Liver (tissue), 8 donors: ENCODE measurements at regions not wholly inside any gene's neighbourhood (a gene's known extent, or its start where the extent isn't known, plus 50 kb on each side); places are given as distances from the start of the nearest gene placed in this dataset.

Experiments used
- DNase-seq: peaks from one replicate; pipeline ENCODE4 v3.0.0-alpha.2; 2017; ENCODE audit warnings: low spot score
- H3K27ac ChIP-seq, 2 donors: one replicate each; pipeline ENCODE4 v1.7.0; 2013; ENCODE audit warnings: inconsistent platforms in 2 of 2, low read length in 2 of 2, control low read depth in 1 of 2, low read depth in 1 of 2, mild to moderate bottlenecking in 1 of 2
- H3K27me3 ChIP-seq, 4 donors: one replicate each; pipeline versions ENCODE4 v1.6.1 to v1.7.0; 2013; ENCODE audit warnings: low read length in 3 of 4, inconsistent platforms in 1 of 4, mild to moderate bottlenecking in 1 of 4, moderate library complexity in 1 of 4; ENCODE audit not compliant: control insufficient read depth in 4 of 4, insufficient read depth in 4 of 4
- H3K36me3 ChIP-seq, 4 donors: one replicate each; pipeline versions ENCODE4 v1.6.1 to v1.7.0; 2013; ENCODE audit warnings: low read length in 3 of 4, mild to moderate bottlenecking in 3 of 4, low read depth in 1 of 4, moderate library complexity in 1 of 4; ENCODE audit not compliant: control insufficient read depth in 4 of 4, insufficient read depth in 3 of 4
- H3K4me1 ChIP-seq, 4 donors: one replicate each; pipeline versions ENCODE4 v1.6.1 to v1.7.0; 2013; ENCODE audit warnings: low read length in 3 of 4, mild to moderate bottlenecking in 3 of 4, moderate library complexity in 1 of 4; ENCODE audit not compliant: control insufficient read depth in 4 of 4, insufficient read depth in 4 of 4
- H3K4me3 ChIP-seq, 3 donors: one replicate each; pipeline versions ENCODE4 v1.6.1 to v1.7.0; 2013; ENCODE audit warnings: low read length in 3 of 3, control low read depth in 1 of 3, low read depth in 1 of 3, mild to moderate bottlenecking in 1 of 3
- H3K9ac ChIP-seq, 2 donors: one replicate each; pipeline ENCODE4 v1.7.0; 2013; ENCODE audit warnings: low read length in 2 of 2, mild to moderate bottlenecking in 2 of 2, moderate library complexity in 2 of 2, control low read depth in 1 of 2, low read depth in 1 of 2
- H3K9me3 ChIP-seq, 4 donors: one replicate each; pipeline versions ENCODE4 v1.6.1 to v1.7.0; 2013; ENCODE audit warnings: low read length in 3 of 4; ENCODE audit not compliant: control insufficient read depth in 4 of 4
- EGR1 ChIP-seq, 2 donors: IDR thresholded peaks; 2 replicates each; pipeline ENCODE4 v1.6.1; 2016 to 2018; ENCODE audit warnings: antibody characterized with exemption in 2 of 2, low read depth in 2 of 2
- FOXA1 ChIP-seq: IDR thresholded peaks from 2 replicates; pipeline ENCODE4 v1.6.1; 2016; ENCODE audit warnings: antibody characterized with exemption
- FOXA2 ChIP-seq: IDR thresholded peaks from 2 replicates; pipeline ENCODE4 v1.6.1; 2016; ENCODE audit warnings: antibody characterized with exemption
- GABPA ChIP-seq, 2 donors: IDR thresholded peaks in 1 of 2; conservative IDR thresholded peaks in 1 of 2; 2 replicates each; pipeline ENCODE4 v1.6.1; 2016; ENCODE audit warnings: antibody characterized with exemption in 2 of 2, mild to moderate bottlenecking in 1 of 2, moderate library complexity in 1 of 2
- HNF4A ChIP-seq, 2 donors: conservative IDR thresholded peaks; 2 replicates each; pipeline ENCODE4 v1.6.1; 2016; ENCODE audit warnings: antibody characterized with exemption in 2 of 2, mild to moderate bottlenecking in 2 of 2
- HNF4G ChIP-seq: IDR thresholded peaks from 2 replicates; pipeline ENCODE4 v1.6.1; 2016; ENCODE audit warnings: antibody characterized with exemption
- JUND ChIP-seq, 2 donors: IDR thresholded peaks; 2 replicates each; pipeline ENCODE4 v1.6.1; 2016; ENCODE audit warnings: antibody characterized with exemption in 2 of 2
- MAX ChIP-seq: IDR thresholded peaks from 2 replicates; pipeline ENCODE4 v1.6.1; 2016; ENCODE audit warnings: antibody characterized with exemption
- RAD21 ChIP-seq, 2 donors: IDR thresholded peaks; 2 replicates each; pipeline ENCODE4 v1.6.1; 2016; ENCODE audit warnings: antibody characterized with exemption in 2 of 2, mild to moderate bottlenecking in 2 of 2
- REST ChIP-seq: IDR thresholded peaks from 2 replicates; pipeline ENCODE4 v1.6.1; 2016; ENCODE audit warnings: antibody characterized with exemption, mild to moderate bottlenecking
- RXRA ChIP-seq, 2 donors: IDR thresholded peaks; 2 replicates each; pipeline ENCODE4 v1.6.1; 2017 to 2018; ENCODE audit warnings: antibody characterized with exemption in 2 of 2, mild to moderate bottlenecking in 1 of 2
- SP1 ChIP-seq: IDR thresholded peaks from 2 replicates; pipeline ENCODE4 v1.6.1; 2018; ENCODE audit warnings: antibody characterized with exemption, mild to moderate bottlenecking
- TAF1 ChIP-seq: conservative IDR thresholded peaks from 2 replicates; pipeline ENCODE4 v1.6.1; 2016; ENCODE audit warnings: antibody characterized with exemption, mild to moderate bottlenecking
- YY1 ChIP-seq: IDR thresholded peaks from 2 replicates; pipeline ENCODE4 v1.6.1; 2016; ENCODE audit warnings: antibody characterized with exemption, mild to moderate bottlenecking
- ZBTB33 ChIP-seq: IDR thresholded peaks from 2 replicates; pipeline ENCODE4 v1.6.1; 2016; ENCODE audit warnings: antibody characterized with exemption
- WGBS: extraction: QIAGEN DNeasy Blood & Tissue Kit; methylation state at CpG from one replicate; pipeline ENCODE4 v1.1.7; 2013; 5-methylcytosine and 5-hydroxymethylcytosine counted together
- TF ChIP-seq, protein P1 (sequence below): fragments of 150-350 bp; IDR thresholded peaks from 2 replicates; pipeline ENCODE4 v1.5.1; 2017; ENCODE audit warnings: improper control_type of control experiment, low read depth, low read length; ENCODE audit not compliant: missing input control
- donor health status: healthy.
- donor health status: healthy.
- donor health status: healthy.
- donor health status: healthy.
- donor health status: healthy.

DNA sequence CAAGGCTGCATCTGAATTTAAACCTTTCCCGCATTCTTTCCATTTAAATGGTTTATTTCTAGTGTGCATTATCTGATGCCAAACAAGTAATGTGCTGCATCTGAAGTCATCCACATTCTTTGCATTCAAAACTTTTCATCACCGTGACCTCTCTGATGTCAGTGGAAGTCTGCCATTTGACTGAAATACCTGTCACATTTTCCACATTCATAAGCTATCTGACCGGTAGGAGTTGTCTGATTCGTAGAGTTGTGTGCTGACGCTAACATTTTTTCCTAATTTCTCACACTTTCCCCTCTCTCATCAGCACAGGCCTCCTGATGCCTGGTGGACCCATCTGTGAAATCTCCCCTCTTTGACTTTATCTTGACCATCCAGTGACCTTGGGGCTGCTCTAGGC, 79.9 kb upstream of the BARX2 start:
- H3K4me1 ChIP-seq: peaks cover 0 to 2% (median 0%) of the 10 kb centered on the region in 4 donors
- no peak overlapping the region for H3K27ac ChIP-seq
- DNase-seq: no peak
- no peaks in the 10 kb centered on the region for H3K36me3 ChIP-seq
- TF ChIP-seq GABPA (IDR thresholded peaks at IDR 0.05 in 1 of 2, conservative IDR thresholded peaks at IDR 0.05 in 1 of 2) (no peak), ZBTB33 (no peak), EGR1 (IDR thresholded peaks at IDR 0.05; ENCODE audit: low read depth in 2 of 2) (no peak), RAD21 (IDR thresholded peaks at IDR 0.05) (no peak), SP1 (no peak), MAX (no peak), REST (no peak), HNF4G (no peak), TAF1 (no peak), RXRA (IDR thresholded peaks at IDR 0.05) (no peak)
- TF ChIP-seq, protein P1, sequence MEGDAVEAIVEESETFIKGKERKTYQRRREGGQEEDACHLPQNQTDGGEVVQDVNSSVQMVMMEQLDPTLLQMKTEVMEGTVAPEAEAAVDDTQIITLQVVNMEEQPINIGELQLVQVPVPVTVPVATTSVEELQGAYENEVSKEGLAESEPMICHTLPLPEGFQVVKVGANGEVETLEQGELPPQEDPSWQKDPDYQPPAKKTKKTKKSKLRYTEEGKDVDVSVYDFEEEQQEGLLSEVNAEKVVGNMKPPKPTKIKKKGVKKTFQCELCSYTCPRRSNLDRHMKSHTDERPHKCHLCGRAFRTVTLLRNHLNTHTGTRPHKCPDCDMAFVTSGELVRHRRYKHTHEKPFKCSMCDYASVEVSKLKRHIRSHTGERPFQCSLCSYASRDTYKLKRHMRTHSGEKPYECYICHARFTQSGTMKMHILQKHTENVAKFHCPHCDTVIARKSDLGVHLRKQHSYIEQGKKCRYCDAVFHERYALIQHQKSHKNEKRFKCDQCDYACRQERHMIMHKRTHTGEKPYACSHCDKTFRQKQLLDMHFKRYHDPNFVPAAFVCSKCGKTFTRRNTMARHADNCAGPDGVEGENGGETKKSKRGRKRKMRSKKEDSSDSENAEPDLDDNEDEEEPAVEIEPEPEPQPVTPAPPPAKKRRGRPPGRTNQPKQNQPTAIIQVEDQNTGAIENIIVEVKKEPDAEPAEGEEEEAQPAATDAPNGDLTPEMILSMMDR: no peak
- no peaks in the 10 kb centered on the region for H3K27me3 ChIP-seq
- 91% methylated on average over 5 of the region's 5 CpGs for WGBS
- no peak overlapping the region for H3K9ac ChIP-seq
- no peak overlapping the region for H3K4me3 ChIP-seq
- H3K9me3 ChIP-seq: no peaks in the 10 kb centered on the region

- Histone ChIP-seq H3K4me1 (peaks cover 0 to 10% (median 5%) of the 10 kb centered on the region in 4 donors), H3K9ac (no peak overlapping the region), H3K9me3 (no peaks in the 10 kb centered on the region), H3K36me3 (no peaks in the 10 kb centered on the region), H3K27ac (no peak overlapping the region), H3K4me3 (no peak overlapping the region), H3K27me3 (no peaks in the 10 kb centered on the region)
- no peak for DNase-seq
- TF ChIP-seq ZBTB33: no peak
- no peak for TF ChIP-seq TAF1
- TF ChIP-seq FOXA1: no peak
- TF ChIP-seq JUND (IDR thresholded peaks at IDR 0.05): no peak
- no peak for TF ChIP-seq MAX
- no peak for TF ChIP-seq HNF4A (conservative IDR thresholded peaks at IDR 0.05)
- no peak for TF ChIP-seq RXRA (IDR thresholded peaks at IDR 0.05)
- TF ChIP-seq, protein P1: no peak
- no peak for TF ChIP-seq SP1
- no peak for TF ChIP-seq GABPA (IDR thresholded peaks at IDR 0.05 in 1 of 2, conservative IDR thresholded peaks at IDR 0.05 in 1 of 2)
- TF ChIP-seq FOXA2: no peak
- TF ChIP-seq YY1: no peak
- 12% methylated on average over 2 of the region's 2 CpGs for WGBS
Observed at GRCh38 chr11:129292771-129293170, 82.9 kb upstream of the BARX2 start.
